Right lobe of liver (tissue), 6 donors: ENCODE measurements at regions not wholly inside any gene's neighbourhood (a gene's known extent, or its start where the extent isn't known, plus 50 kb on each side); places are given as distances from the start of the nearest gene placed in this dataset.

Experiments
- ATAC-seq, 4 donors: fragments of 200-7000 bp; cut with Tn5 transposase; one replicate each; pipeline ENCODE4 v1.9.1; 2020; ENCODE audit warnings: mild to moderate bottlenecking in 4 of 4, moderate library complexity in 4 of 4
- DNase-seq, 3 donors: peaks; one replicate each; pipeline ENCODE4 v3.0.0-alpha.2; 2020
- H3K27ac ChIP-seq, 3 donors: fragments of 200-600 bp; one replicate each; pipeline ENCODE4 v1.8.0; 2022
- H3K27me3 ChIP-seq, 2 donors: fragments of 200-600 bp; one replicate each; pipeline ENCODE4 v1.8.0; 2022
- H3K36me3 ChIP-seq, 4 donors: fragments of 200-600 bp; sonication (generic) in 1 of 4; one replicate each; pipeline versions ENCODE4 v1.5.1 to v1.8.0; 2017 to 2022; ENCODE audit warnings: control low read depth in 1 of 4
- H3K4me1 ChIP-seq, 4 donors: fragments of 200-600 bp; sonication (generic) in 1 of 4; one replicate each; pipeline versions ENCODE4 v1.5.1 to v1.8.0; 2017 to 2022; ENCODE audit warnings: control low read depth in 1 of 4
- H3K4me3 ChIP-seq, 3 donors: fragments of 200-600 bp; one replicate each; pipeline ENCODE4 v1.8.0; 2022
- H3K9me3 ChIP-seq, 4 donors: fragments of 200-600 bp; sonication (generic) in 1 of 4; one replicate each; pipeline versions ENCODE4 v1.5.1 to v1.8.0; 2017 to 2022; ENCODE audit warnings: control low read depth in 1 of 4
- CTCF ChIP-seq, 4 donors: fragments of 200-600 bp in 3 of 4; fragments of 450-650 bp in 1 of 4; IDR thresholded peaks; one replicate each; pipeline versions ENCODE4 v1.5.1 to v1.8.0; 2016 to 2022; ENCODE audit warnings: antibody characterized with exemption in 4 of 4, mild to moderate bottlenecking in 2 of 4
- POLR2A ChIP-seq: fragments of 450-650 bp; IDR thresholded peaks from one replicate; pipeline ENCODE4 v1.6.1; 2017; ENCODE audit warnings: antibody characterized with exemption, mild to moderate bottlenecking
- WGBS: methylation state at CpG from one replicate; pipeline ENCODE4 v1.1.6; 2018; ENCODE audit warnings: low coverage, low lambda C conversion rate; ENCODE audit not compliant: insufficient coverage; ENCODE audit errors: missing lambda C conversion rate; 5-methylcytosine and 5-hydroxymethylcytosine counted together
- intact Hi-C, 2 donors: fragments of 100-400 bp; cut with DNase I; formaldehyde crosslinking; loops; one replicate each; pipeline versions ENCODE4 v1.11.2 to v1.14.1; 2022
- donor health status: DM: no; HTN: yes; CAD: no.
- donor health status: DM: no; HTN: no; CAD: no.
- donor health status: DM: no; HTN: no; CAD: no.
- donor health status: DM: no; HTN: yes; CAD: no.
- donor health status: DM: no; HTN: yes; CAD: no.

GRCh38 chr7:15914611-15915010, 228.1 kb upstream of the MEOX2 start:
- ATAC-seq: no peak
- Histone ChIP-seq H3K9me3 (no peaks in the 10 kb centered on the region), H3K4me1 (no peaks in the 10 kb centered on the region), H3K36me3 (no peaks in the 10 kb centered on the region), H3K27ac (no peak overlapping the region), H3K27me3 (no peaks in the 10 kb centered on the region), H3K4me3 (no peak overlapping the region)
- WGBS: 72% methylated on average over 2 of the region's 2 CpGs
- no peak for TF ChIP-seq CTCF (IDR thresholded peaks at IDR 0.05)
- no peak for TF ChIP-seq POLR2A
- intact Hi-C loops: no loop called here
- no peak for DNase-seq

- Histone ChIP-seq H3K9me3 (no peaks in the 10 kb centered on the region), H3K4me1 (no peaks in the 10 kb centered on the region), H3K4me3 (no peak overlapping the region), H3K27me3 (no peaks in the 10 kb centered on the region), H3K36me3 (no peaks in the 10 kb centered on the region), H3K27ac (no peak overlapping the region)
- TF ChIP-seq CTCF (IDR thresholded peaks at IDR 0.05) (no peak), POLR2A (no peak)
- intact Hi-C loops: no loop called here
- 80% methylated on average over 1 of the region's 1 CpG for WGBS
- ATAC-seq (no peak), DNase-seq (no peak)
These were observed 220.0 kb upstream of the MEOX2 start for GRCh38 chr7:15906436-15906835.

GRCh38 chr7:15905251-15906040, 219.0 kb upstream of the MEOX2 start:
- ATAC-seq: no peak
- DNase-seq: no peak
- Histone ChIP-seq H3K4me1 (no peaks in the 10 kb centered on the region), H3K9me3 (no peaks in the 10 kb centered on the region), H3K27ac (no peak overlapping the region), H3K36me3 (no peaks in the 10 kb centered on the region), H3K27me3 (no peaks in the 10 kb centered on the region), H3K4me3 (no peak overlapping the region)
- intact Hi-C loops: no loop called here
- 72% methylated on average over 7 of the region's 8 CpGs for WGBS
- TF ChIP-seq POLR2A: no peak
- TF ChIP-seq CTCF (IDR thresholded peaks at IDR 0.05): no peak

- Histone ChIP-seq H3K36me3 (no peaks in the 10 kb centered on the region), H3K4me1 (no peaks in the 10 kb centered on the region), H3K9me3 (no peaks in the 10 kb centered on the region), H3K4me3 (no peak overlapping the region), H3K27ac (no peak overlapping the region), H3K27me3 (no peaks in the 10 kb centered on the region)
- no peak for TF ChIP-seq CTCF (IDR thresholded peaks at IDR 0.05)
- TF ChIP-seq POLR2A: no peak
- intact Hi-C loops: no loop called here
- DNase-seq (no peak), ATAC-seq (no peak)
These were observed 204.8 kb upstream of the MEOX2 start for GRCh38 chr7:15891151-15891881.
